H9 (cell line): ENCODE measurements at regions not wholly inside any gene's neighbourhood (a gene's known extent, or its start where the extent isn't known, plus 50 kb on each side); places are given as distances from the start of the nearest gene placed in this dataset.

Experiments used
- DNase-seq: peaks from one replicate; pipeline ENCODE4 v3.0.0-alpha.2; 2017
- H2AFZ ChIP-seq: one replicate; pipeline ENCODE4 v1.6.1; 2013; ENCODE audit warnings: mild to moderate bottlenecking, low read length, control low read depth, moderate library complexity
- H2AK5ac ChIP-seq: 2 replicates; pipeline ENCODE4 v1.6.1; 2013; ENCODE audit warnings: low read length, control low read depth, mixed read lengths; ENCODE audit not compliant: insufficient read length
- H2BK120ac ChIP-seq: one replicate; pipeline ENCODE4 v1.6.1; 2013; ENCODE audit warnings: low read depth, mild to moderate bottlenecking, low read length, control low read depth, inconsistent platforms; ENCODE audit not compliant: poor library complexity, severe bottlenecking
- H2BK12ac ChIP-seq: 2 replicates; pipeline ENCODE4 v1.6.1; 2013; ENCODE audit warnings: low read length, control low read depth, mixed read lengths, low read depth; ENCODE audit not compliant: insufficient read length
- H2BK15ac ChIP-seq: 2 replicates; pipeline ENCODE4 v1.6.1; 2013; ENCODE audit warnings: low read depth, low read length, control low read depth
- H2BK20ac ChIP-seq: one replicate; pipeline ENCODE4 v1.6.1; 2013; ENCODE audit warnings: low read depth, mild to moderate bottlenecking, low read length, control low read depth, inconsistent platforms; ENCODE audit not compliant: poor library complexity, severe bottlenecking
- H2BK5ac ChIP-seq: 2 replicates; pipeline ENCODE4 v1.6.1; 2013; ENCODE audit warnings: low read length, control low read depth, mixed read lengths; ENCODE audit not compliant: insufficient read length
- H3K14ac ChIP-seq: 2 replicates; pipeline ENCODE4 v1.6.1; 2013; ENCODE audit warnings: low read length, control low read depth; ENCODE audit not compliant: insufficient read depth
- H3K18ac ChIP-seq: 2 replicates; pipeline ENCODE4 v1.6.1; 2013; ENCODE audit warnings: low read depth, mild to moderate bottlenecking, mixed read lengths, low read length, control low read depth; ENCODE audit not compliant: insufficient read length
- H3K23ac ChIP-seq: 2 replicates; pipeline ENCODE4 v1.6.1; 2013; ENCODE audit warnings: low read length, control low read depth, mixed read lengths, low read depth; ENCODE audit not compliant: insufficient read length
- H3K23me2 ChIP-seq: 2 replicates; pipeline ENCODE4 v1.6.1; 2013; ENCODE audit warnings: low read depth, mild to moderate bottlenecking, mixed read lengths, low read length, control low read depth; ENCODE audit not compliant: insufficient read length, poor library complexity, severe bottlenecking
- H3K27ac ChIP-seq: 2 replicates; pipeline ENCODE4 v1.5.1; 2013; ENCODE audit warnings: low read length, control low read depth, mixed read lengths, low read depth; ENCODE audit not compliant: insufficient read length
- H3K27me3 ChIP-seq: 2 replicates; pipeline ENCODE4 v1.6.1; 2013; ENCODE audit warnings: low read length, control low read depth, inconsistent platforms; ENCODE audit not compliant: insufficient read depth
- H3K4ac ChIP-seq: 2 replicates; pipeline ENCODE4 v1.6.1; 2013; ENCODE audit warnings: low read depth, mild to moderate bottlenecking, control low read depth, inconsistent platforms, low read length, moderate library complexity
- H3K4me1 ChIP-seq: 2 replicates; pipeline ENCODE4 v1.6.1; 2013; ENCODE audit warnings: low read length, control low read depth, inconsistent platforms; ENCODE audit not compliant: insufficient read depth
- H3K4me2 ChIP-seq: 2 replicates; pipeline ENCODE4 v1.6.1; 2013; ENCODE audit warnings: low read length, control low read depth, mixed read lengths; ENCODE audit not compliant: insufficient read length, insufficient read depth
- H3K56ac ChIP-seq: 2 replicates; pipeline ENCODE4 v1.6.1; 2013; ENCODE audit warnings: low read depth, mild to moderate bottlenecking, mixed read lengths, low read length, control low read depth; ENCODE audit not compliant: insufficient read length
- H3K79me1 ChIP-seq: 2 replicates; pipeline ENCODE4 v1.6.1; 2013; ENCODE audit warnings: low read depth, mild to moderate bottlenecking, moderate library complexity, low read length, control low read depth, inconsistent platforms; ENCODE audit not compliant: insufficient read depth, poor library complexity, severe bottlenecking
- H3K79me2 ChIP-seq: 2 replicates; pipeline ENCODE4 v1.6.1; 2013; ENCODE audit warnings: low read length, control low read depth, inconsistent platforms; ENCODE audit not compliant: insufficient read depth
- H3K9ac ChIP-seq: 2 replicates; pipeline ENCODE4 v1.6.1; 2013; ENCODE audit warnings: low read length, control low read depth, mixed read lengths; ENCODE audit not compliant: insufficient read length; ENCODE audit errors: extremely low read depth
- H3K9me3 ChIP-seq: one replicate; pipeline ENCODE4 v1.6.1; 2013; ENCODE audit warnings: low read depth, low read length, inconsistent platforms; ENCODE audit not compliant: control insufficient read depth
- H3T11ph ChIP-seq: one replicate; pipeline ENCODE4 v1.6.1; 2013; ENCODE audit warnings: mild to moderate bottlenecking, low read length, control low read depth, inconsistent platforms
- H4K20me1 ChIP-seq: one replicate; pipeline ENCODE4 v1.6.1; 2013; ENCODE audit not compliant: control insufficient read depth, insufficient read length, insufficient read depth
- H4K5ac ChIP-seq: 2 replicates; pipeline ENCODE4 v1.6.1; 2013; ENCODE audit warnings: low read depth, mild to moderate bottlenecking, mixed read lengths, low read length, control low read depth; ENCODE audit not compliant: insufficient read length
- H4K8ac ChIP-seq: replicated peaks from 2 replicates; pipeline ENCODE4 v1.6.1; 2013; ENCODE audit warnings: low read length, control low read depth, mixed read lengths, low read depth; ENCODE audit not compliant: insufficient read length
- H4K91ac ChIP-seq: 2 replicates; pipeline ENCODE4 v1.6.1; 2013; ENCODE audit warnings: low read depth, mild to moderate bottlenecking, moderate library complexity, mixed read lengths, low read length, control low read depth; ENCODE audit not compliant: insufficient read length
- H3K27ac Mint-ChIP-seq, 3 experiments: 2 replicates in 2 of 3; 3 replicates in 1 of 3; pipeline ENCODE4 v1.8.0; 2020 to 2021; ENCODE audit warnings: mixed read lengths in 3 of 3, mild to moderate bottlenecking in 1 of 3, moderate library complexity in 1 of 3
- H3K27me3 Mint-ChIP-seq: 2 replicates; pipeline ENCODE4 v1.8.0; 2021; ENCODE audit warnings: low read depth, mild to moderate bottlenecking, moderate library complexity, mixed read lengths
- H3K36me3 Mint-ChIP-seq, 3 experiments: 2 replicates in 2 of 3; 3 replicates in 1 of 3; pipeline ENCODE4 v1.8.0; 2020 to 2021; ENCODE audit warnings: low read depth in 3 of 3, mixed read lengths in 3 of 3; ENCODE audit not compliant: insufficient read depth in 1 of 3
- H3K4me1 Mint-ChIP-seq, 2 experiments: 2 replicates each; pipeline ENCODE4 v1.8.0; 2020; ENCODE audit warnings: mixed read lengths in 2 of 2
- H3K4me3 Mint-ChIP-seq, 2 experiments: 2 replicates in 1 of 2; 3 replicates in 1 of 2; pipeline ENCODE4 v1.8.0; 2020 to 2021; ENCODE audit warnings: mild to moderate bottlenecking in 2 of 2, mixed read lengths in 2 of 2, moderate library complexity in 1 of 2
- H3K9me3 Mint-ChIP-seq, 2 experiments: 2 replicates in 1 of 2; 3 replicates in 1 of 2; pipeline ENCODE4 v1.8.0; 2020; ENCODE audit warnings: mild to moderate bottlenecking in 2 of 2, mixed read lengths in 2 of 2, moderate library complexity in 1 of 2
- CTCF ChIP-seq: fragments of 200-600 bp; sonication (generic); conservative IDR thresholded peaks from 3 replicates; pipeline ENCODE4 v1.8.0; 2021; ENCODE audit warnings: antibody characterized with exemption, mild to moderate bottlenecking

- no peak overlapping the region for H3K56ac ChIP-seq
- Mint-ChIP-seq H3K4me1 (peaks cover 11 to 23% of the 10 kb centered on the region in 2 experiments), H3K27me3 (no peaks in the 10 kb centered on the region; the same call in 1 of the 2 replicates), H3K27ac (no peak overlapping the region), H3K36me3 (no peaks in the 10 kb centered on the region), H3K4me3 (no peak overlapping the region), H3K9me3 (no peaks in the 10 kb centered on the region; a peak in 1 of 5 replicates)
- H4K5ac ChIP-seq: no peak overlapping the region
- no peak overlapping the region for H2BK15ac ChIP-seq
- H3K18ac ChIP-seq: no peak overlapping the region
- peaks cover 4% of the 10 kb centered on the region for H3K4me1 ChIP-seq
- H4K20me1 ChIP-seq: no peaks in the 10 kb centered on the region
- no peak overlapping the region for H4K8ac ChIP-seq
- no peak overlapping the region for H3K4ac ChIP-seq
- H3K14ac ChIP-seq: no peak overlapping the region
- no peak overlapping the region for H2AFZ ChIP-seq
- H3K27ac ChIP-seq: no peak overlapping the region
- H2BK120ac ChIP-seq: no peak overlapping the region
- H3K23me2 ChIP-seq: no peaks in the 10 kb centered on the region
- no peak for DNase-seq
- no peaks in the 10 kb centered on the region for H3K79me1 ChIP-seq
- no peaks in the 10 kb centered on the region for H3K27me3 ChIP-seq
- H3K23ac ChIP-seq: no peak overlapping the region
- H3K79me2 ChIP-seq: no peaks in the 10 kb centered on the region
- H3K4me2 ChIP-seq: no peak overlapping the region
- H2BK20ac ChIP-seq: no peak overlapping the region
- H3K9ac ChIP-seq: no peak overlapping the region
- no peak overlapping the region for H2BK12ac ChIP-seq
- H2BK5ac ChIP-seq: no peak overlapping the region
- no peaks in the 10 kb centered on the region for H3K9me3 ChIP-seq
- no peak overlapping the region for H2AK5ac ChIP-seq
- no peak overlapping the region for H3T11ph ChIP-seq
- TF ChIP-seq CTCF: no peak
- no peak overlapping the region for H4K91ac ChIP-seq
These were observed 218.3 kb downstream of the TTC6 start for GRCh38 chr14:37813732-37814131.
